GM21619 (cell line): ENCODE measurements at regions not wholly inside any gene's neighbourhood (a gene's known extent, or its start where the extent isn't known, plus 50 kb on each side); places are given as distances from the start of the nearest gene placed in this dataset.

ENCODE experiments used
- ATAC-seq: cut with Tn5 transposase; IDR thresholded peaks from one replicate; pipeline ENCODE4 v1.9.1; 2021; ENCODE audit not compliant: unreplicated experiment

- ATAC-seq = no peak
Measured at GRCh38 chr1:79059341-79059740, 52.8 kb upstream of the ADGRL4 start.
